Right cardiac atrium (tissue), 5 donors: ENCODE measurements at regions not wholly inside any gene's neighbourhood (a gene's known extent, or its start where the extent isn't known, plus 50 kb on each side); places are given as distances from the start of the nearest gene placed in this dataset.

Experiments
- ATAC-seq, 2 donors: fragments of 200-7000 bp; cut with Tn5 transposase; one replicate each; pipeline versions ENCODE4 v1.8.0 to v1.9.1; 2020; ENCODE audit warnings: moderate library complexity in 2 of 2, mild to moderate bottlenecking in 1 of 2
- DNase-seq, 3 donors: peaks; one replicate each; pipeline ENCODE4 v3.0.0-alpha.2; 2020
- H3K27ac ChIP-seq: one replicate; pipeline ENCODE4 v1.5.1; 2013; ENCODE audit warnings: mild to moderate bottlenecking, low read length, control low read depth, moderate library complexity
- H3K27me3 ChIP-seq: one replicate; pipeline ENCODE4 v1.6.1; 2013; ENCODE audit not compliant: control insufficient read depth, insufficient read depth
- H3K4me1 ChIP-seq: one replicate; pipeline ENCODE4 v1.6.1; 2013; ENCODE audit warnings: low read length; ENCODE audit not compliant: control insufficient read depth, insufficient read depth
- H3K4me3 ChIP-seq: one replicate; pipeline ENCODE4 v1.5.1; 2013; ENCODE audit warnings: low read length, control low read depth
- H3K9me3 ChIP-seq: one replicate; pipeline ENCODE4 v1.6.1; 2013; ENCODE audit warnings: low read length; ENCODE audit not compliant: control insufficient read depth
- WGBS: extraction: QIAGEN DNeasy Blood & Tissue Kit; methylation state at CpG from one replicate; pipeline ENCODE4 v1.1.7; 2013; 5-methylcytosine and 5-hydroxymethylcytosine counted together
- intact Hi-C, 4 donors: fragments of 100-400 bp; cut with DNase I; formaldehyde crosslinking; loops; one replicate each; pipeline versions ENCODE4 v1.11.0 to v1.14.0; 2022 to 2023
- donor health status: healthy with polysubstance abuse.
- donor health status: DM: no; HTN: yes; CAD: no.
- donor health status: DM: no; HTN: no; CAD: no.
- donor health status: DM: no; HTN: yes; CAD: no; lungs with severe emphysema.
- donor health status: DM: yes; HTN: yes; CAD: no.

DNA sequence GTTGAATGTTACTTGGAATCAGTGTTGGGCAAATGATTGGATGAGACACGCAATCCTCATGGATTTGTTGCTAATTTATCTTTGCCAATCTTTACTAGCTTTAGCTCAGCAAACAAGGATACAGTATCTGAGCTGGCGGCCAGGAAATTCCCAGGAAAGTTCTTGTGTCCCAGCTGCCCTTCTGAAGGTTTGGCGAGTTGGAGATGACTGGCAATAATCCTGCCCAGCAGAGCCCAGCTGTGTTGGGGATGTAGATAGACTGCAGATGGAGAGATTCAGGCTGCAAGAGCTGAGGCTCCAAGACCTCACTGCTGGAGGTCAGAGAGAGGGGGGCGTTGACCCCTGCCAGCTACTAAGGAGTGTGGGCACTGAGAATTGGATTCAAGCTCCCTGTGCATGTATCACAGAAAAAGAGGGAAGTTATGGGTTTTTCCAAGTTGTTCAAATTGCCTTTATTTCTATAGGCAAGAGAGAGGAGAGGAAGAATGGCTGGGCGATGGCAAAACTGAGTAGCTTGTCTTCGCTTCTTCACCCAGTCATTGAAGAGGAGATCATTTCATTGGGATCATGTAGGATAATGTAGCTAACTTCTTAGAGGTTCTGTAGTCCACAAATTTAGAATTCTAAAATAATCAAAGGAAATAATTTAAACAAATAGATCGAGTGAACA is 506.8 kb upstream of the LRATD1 start:
- ATAC-seq (no peak), DNase-seq (no peak)
- intact Hi-C loops = no loop called here
- 81% methylated on average over 7 of the region's 7 CpGs for WGBS
- no peaks in the 10 kb centered on the region for H3K9me3 ChIP-seq
- no peaks in the 10 kb centered on the region for H3K27me3 ChIP-seq
- H3K27ac ChIP-seq = no peak overlapping the region
- H3K4me3 ChIP-seq = no peak overlapping the region
- no peaks in the 10 kb centered on the region for H3K4me1 ChIP-seq

DNA sequence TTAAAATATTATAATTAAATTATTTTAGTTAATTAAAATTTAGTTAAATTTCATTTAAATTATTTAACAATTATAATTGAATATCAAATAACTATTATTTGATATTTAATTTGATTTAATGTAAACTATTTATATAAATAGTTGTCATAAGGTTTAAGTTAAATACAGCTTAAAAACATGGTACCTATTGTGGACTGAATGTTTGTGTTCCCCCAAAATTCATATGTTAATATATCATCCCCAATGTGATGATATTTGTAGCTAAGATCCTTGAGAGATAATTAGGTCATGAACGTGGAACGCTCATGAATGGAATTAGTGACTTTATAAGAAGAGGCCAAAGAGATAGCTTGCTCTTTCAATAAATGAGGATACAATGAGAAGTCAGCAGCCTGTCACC is 505.7 kb upstream of the LRATD1 start:
- intact Hi-C loops = no loop called here
- H3K9me3 ChIP-seq = no peaks in the 10 kb centered on the region
- no peaks in the 10 kb centered on the region for H3K4me1 ChIP-seq
- no peaks in the 10 kb centered on the region for H3K27me3 ChIP-seq
- ATAC-seq (no peak), DNase-seq (no peak)
- WGBS = 93% methylated on average over 2 of the region's 2 CpGs
- no peak overlapping the region for H3K4me3 ChIP-seq
- no peak overlapping the region for H3K27ac ChIP-seq

DNA sequence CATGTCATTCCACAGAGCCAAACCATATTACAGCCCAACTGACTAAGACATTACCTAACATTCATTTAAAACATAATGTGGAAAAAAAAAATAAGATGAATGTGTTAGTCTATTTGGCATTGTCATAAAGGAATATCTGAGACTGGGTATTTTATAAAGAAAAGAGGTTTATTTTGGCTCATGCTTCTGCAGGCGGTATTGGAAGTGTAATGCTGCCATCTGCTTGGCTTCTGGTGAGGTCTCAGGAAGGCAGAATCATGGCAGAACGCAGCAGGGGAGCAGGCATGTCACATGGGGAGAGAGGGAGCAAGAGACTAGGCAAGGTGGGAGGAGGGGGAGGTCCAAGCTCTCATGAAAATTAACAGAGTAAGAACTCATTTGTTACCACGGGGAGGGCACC is 504.8 kb upstream of the LRATD1 start:
- Histone ChIP-seq H3K9me3 (no peaks in the 10 kb centered on the region), H3K27me3 (no peaks in the 10 kb centered on the region), H3K4me1 (no peaks in the 10 kb centered on the region), H3K4me3 (no peak overlapping the region), H3K27ac (no peak overlapping the region)
- no peak for DNase-seq
- 78% methylated on average over 3 of the region's 3 CpGs for WGBS
- no peak for ATAC-seq
- intact Hi-C loops = no loop called here

DNA sequence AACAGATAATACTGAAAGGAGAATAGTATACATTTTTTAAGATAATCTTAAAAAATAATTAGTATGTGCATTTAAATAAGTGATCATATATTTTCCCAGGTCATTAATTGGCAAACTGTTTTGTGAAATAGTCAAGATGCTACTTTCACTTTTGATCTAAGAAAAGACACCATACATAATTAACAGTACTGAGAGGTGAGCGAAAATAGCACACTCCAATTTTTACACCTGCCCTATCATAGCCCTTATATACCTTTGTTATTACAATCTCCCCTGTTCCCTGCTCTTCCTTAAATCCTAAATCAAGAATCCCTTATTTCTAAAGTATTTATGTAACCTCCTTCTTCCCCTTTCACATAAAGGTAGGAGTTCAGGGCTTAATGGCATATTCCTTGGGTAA is 500.1 kb upstream of the LRATD1 start:
- H3K27me3 ChIP-seq = no peaks in the 10 kb centered on the region
- H3K27ac ChIP-seq = no peak overlapping the region
- H3K9me3 ChIP-seq = no peaks in the 10 kb centered on the region
- intact Hi-C loops = no loop called here
- H3K4me1 ChIP-seq = no peaks in the 10 kb centered on the region
- no peak for DNase-seq
- no peak for ATAC-seq
- no peak overlapping the region for H3K4me3 ChIP-seq
- 89% methylated on average over 1 of the region's 1 CpG for WGBS

DNA sequence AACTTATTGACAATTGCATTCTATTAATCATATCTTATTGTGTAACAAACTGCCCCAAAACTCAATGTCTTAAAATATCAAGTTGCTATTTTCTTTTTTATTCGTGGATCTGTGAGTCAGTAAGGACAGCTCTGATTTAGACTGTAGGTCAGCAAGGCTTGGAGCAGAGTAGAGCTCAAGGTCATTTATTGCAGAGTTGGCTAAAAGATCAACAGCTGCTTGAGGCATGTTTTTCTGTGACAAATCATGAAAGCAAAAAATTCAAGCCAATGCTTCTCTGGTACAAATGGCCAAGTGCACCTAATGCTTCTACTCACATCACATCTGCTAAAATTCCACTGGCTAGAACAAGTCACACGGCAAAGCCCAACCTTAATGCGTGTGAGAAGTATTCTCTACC is 497.7 kb upstream of the LRATD1 start:
- Histone ChIP-seq H3K27me3 (no peaks in the 10 kb centered on the region), H3K9me3 (no peaks in the 10 kb centered on the region), H3K4me3 (no peak overlapping the region), H3K4me1 (no peaks in the 10 kb centered on the region), H3K27ac (no peak overlapping the region)
- intact Hi-C loops = no loop called here
- 75% methylated on average over 3 of the region's 3 CpGs for WGBS
- DNase-seq = no peak
- ATAC-seq = no peak

DNA sequence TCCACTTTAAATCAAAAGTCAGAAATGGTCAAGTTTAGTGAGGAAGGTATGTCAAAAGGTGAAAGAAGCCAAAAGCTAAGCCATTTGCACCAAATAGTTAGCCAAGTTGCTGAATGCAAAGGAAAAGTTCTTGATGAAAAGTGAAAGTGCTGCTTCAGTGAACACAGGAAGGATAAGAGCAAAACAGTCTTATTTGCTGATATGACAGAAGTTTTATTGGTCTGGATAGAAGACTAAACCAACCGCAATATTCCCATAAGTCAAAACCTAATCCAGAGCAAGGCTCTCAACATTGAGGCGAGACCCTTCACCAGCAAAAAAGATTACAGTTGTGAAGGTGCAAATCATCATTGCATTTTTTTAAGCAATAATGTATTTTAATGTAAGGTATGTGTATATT is 496.5 kb upstream of the LRATD1 start:
- 86% methylated on average over 2 of the region's 2 CpGs for WGBS
- H3K9me3 ChIP-seq = no peaks in the 10 kb centered on the region
- intact Hi-C loops = no loop called here
- H3K4me3 ChIP-seq = no peak overlapping the region
- no peaks in the 10 kb centered on the region for H3K4me1 ChIP-seq
- no peak for ATAC-seq
- H3K27me3 ChIP-seq = no peaks in the 10 kb centered on the region
- H3K27ac ChIP-seq = no peak overlapping the region
- DNase-seq = no peak

DNA sequence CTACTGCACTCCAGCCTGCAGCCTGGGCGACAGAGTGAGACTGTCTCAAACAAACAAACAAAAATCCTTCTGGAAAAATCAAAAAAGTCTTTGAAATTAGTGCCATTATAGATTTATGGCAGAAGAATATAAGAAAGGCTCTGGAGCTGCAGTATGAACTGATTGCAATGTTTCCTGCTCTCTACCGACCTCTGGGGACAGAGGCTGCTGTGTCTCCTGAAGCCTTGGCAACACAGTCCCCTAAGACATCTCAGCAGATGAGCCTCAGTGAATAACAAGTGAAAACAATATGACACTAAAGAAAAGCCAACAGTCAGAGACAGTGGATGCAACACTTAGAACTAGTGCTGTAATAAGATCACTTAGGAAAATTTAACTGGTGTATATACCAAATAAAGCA is 494.9 kb upstream of the LRATD1 start:
- H3K27me3 ChIP-seq = no peaks in the 10 kb centered on the region
- H3K4me1 ChIP-seq = no peaks in the 10 kb centered on the region
- no peak overlapping the region for H3K4me3 ChIP-seq
- no peak for ATAC-seq
- no peaks in the 10 kb centered on the region for H3K9me3 ChIP-seq
- WGBS = 43% methylated on average over 2 of the region's 2 CpGs
- H3K27ac ChIP-seq = no peak overlapping the region
- no peak for DNase-seq
- intact Hi-C loops = no loop called here

DNA sequence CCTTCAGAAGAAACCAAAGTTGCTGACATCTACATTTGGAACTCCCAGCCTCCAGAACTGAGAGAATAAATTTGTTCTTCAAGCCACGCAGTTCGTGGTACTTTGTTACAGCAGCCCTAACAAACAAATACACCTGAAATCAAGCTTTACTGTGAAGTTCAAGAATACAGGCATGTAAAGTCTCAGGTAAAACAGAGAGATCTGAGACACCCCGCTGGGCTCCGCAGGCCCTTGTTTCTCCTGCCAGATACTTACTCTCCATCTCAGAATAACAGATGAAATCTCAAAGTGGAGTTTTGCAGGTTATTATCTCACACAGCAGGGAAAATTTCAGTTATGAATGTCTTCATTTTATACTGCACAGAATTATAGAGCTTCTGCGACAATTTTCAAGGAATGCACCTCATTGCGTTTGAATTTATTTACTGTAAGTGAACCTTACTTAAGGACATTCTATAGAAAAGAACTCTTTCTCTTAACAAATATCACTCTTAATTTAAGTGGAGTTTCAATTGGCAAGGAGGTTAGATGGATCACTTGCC is 492.4 kb upstream of the LRATD1 start:
- DNase-seq (no peak), ATAC-seq (no peak)
- WGBS = 74% methylated on average over 6 of the region's 6 CpGs
- no peak overlapping the region for H3K27ac ChIP-seq
- H3K4me3 ChIP-seq = no peak overlapping the region
- intact Hi-C loops = no loop called here
- H3K27me3 ChIP-seq = no peaks in the 10 kb centered on the region
- no peaks in the 10 kb centered on the region for H3K9me3 ChIP-seq
- no peaks in the 10 kb centered on the region for H3K4me1 ChIP-seq

DNA sequence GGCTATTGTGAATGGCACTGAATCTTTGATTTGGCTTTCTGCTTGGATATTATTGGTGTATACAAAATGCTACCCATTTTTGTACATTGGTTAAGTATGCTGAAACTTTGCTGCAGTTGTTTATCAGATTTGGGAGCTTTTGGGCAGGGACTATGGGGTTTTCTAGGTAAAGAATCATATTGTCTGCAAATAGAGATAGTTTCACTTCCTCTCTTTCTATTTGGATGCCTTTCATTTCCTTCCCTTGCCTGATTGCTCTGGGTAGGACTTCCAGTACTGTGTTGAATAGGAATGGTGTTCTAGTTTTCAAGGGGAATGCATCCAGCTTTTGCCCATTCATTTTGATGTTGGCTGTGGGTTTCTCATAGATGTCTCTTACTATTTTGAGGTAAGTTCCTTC is 489.1 kb upstream of the LRATD1 start:
- intact Hi-C loops = no loop called here
- no peak overlapping the region for H3K27ac ChIP-seq
- H3K9me3 ChIP-seq = no peaks in the 10 kb centered on the region
- no peak for ATAC-seq
- H3K4me1 ChIP-seq = no peaks in the 10 kb centered on the region
- no peaks in the 10 kb centered on the region for H3K27me3 ChIP-seq
- H3K4me3 ChIP-seq = no peak overlapping the region
- DNase-seq = no peak

DNA sequence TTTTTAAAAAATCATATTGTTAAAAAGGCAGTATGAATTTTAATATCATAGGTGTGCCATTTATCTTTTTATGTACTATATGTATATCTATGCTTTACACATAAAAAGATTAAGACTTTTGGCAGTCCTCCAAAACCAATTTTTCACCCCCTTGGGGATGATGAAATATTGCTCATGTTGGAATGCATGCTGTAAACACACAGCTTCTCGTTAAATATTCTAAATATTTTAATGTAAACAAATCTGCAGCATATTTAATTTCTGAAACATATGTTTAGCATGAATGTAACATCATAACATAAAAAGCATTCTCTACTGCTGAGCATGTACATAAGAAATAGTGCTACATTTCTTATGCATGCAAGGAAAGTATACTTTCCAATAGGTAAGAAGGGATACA is 484.3 kb upstream of the LRATD1 start:
- H3K4me3 ChIP-seq = no peak overlapping the region
- intact Hi-C loops = no loop called here
- DNase-seq (no peak), ATAC-seq (no peak)
- no peak overlapping the region for H3K27ac ChIP-seq
- 57% methylated on average over 1 of the region's 1 CpG for WGBS
- H3K27me3 ChIP-seq = no peaks in the 10 kb centered on the region
- H3K4me1 ChIP-seq = no peaks in the 10 kb centered on the region
- H3K9me3 ChIP-seq = no peaks in the 10 kb centered on the region

DNA sequence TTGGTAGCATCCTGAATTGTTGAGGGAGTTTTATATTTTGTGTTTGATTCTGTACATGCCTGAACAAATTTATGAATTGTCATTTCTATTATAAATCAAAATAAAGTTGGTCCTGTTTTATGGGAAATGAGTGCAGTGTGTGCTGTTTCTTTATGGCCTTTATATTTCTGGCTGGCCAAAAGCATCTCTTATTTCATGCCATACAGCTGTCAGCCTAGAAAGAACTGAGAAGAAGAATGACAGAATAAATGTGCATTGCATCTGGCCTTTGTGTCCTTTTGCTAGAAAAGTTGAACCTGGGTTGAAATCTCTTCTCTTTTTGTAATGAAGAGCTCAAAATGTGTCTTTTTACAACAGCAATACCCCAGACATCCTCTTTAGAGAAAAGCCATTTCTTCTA is 474.7 kb upstream of the LRATD1 start:
- H3K9me3 ChIP-seq = no peaks in the 10 kb centered on the region
- intact Hi-C loops = no loop called here
- ATAC-seq = no peak

DNA sequence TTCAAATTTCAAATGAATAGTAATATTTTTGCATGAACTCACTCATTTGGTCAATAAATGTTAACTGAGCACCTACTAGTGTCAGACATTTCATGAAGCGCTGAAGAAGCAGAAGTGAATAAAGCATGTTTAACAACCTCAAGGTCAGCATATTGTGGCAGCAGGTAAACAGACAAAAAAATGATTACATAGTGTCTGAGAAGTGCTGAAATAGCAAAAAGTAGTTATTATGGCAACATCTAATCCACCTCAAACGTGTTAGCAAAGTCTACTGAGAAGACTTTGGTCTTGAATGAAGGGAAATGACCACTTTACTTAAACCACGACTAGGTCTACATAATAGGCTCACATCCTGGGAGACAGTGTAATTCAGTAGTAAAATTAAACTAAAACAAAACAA is 452.2 kb upstream of the LRATD1 start:
- Histone ChIP-seq H3K4me3 (no peak overlapping the region), H3K9me3 (no peaks in the 10 kb centered on the region), H3K27me3 (no peaks in the 10 kb centered on the region), H3K4me1 (no peaks in the 10 kb centered on the region), H3K27ac (no peak overlapping the region)
- ATAC-seq = no peak
- no peak for DNase-seq
- WGBS = 71% methylated on average over 3 of the region's 3 CpGs
- intact Hi-C loops = no loop called here

More for the DNA sequence above, 474.7 kb upstream of the LRATD1 start:
- Histone ChIP-seq H3K4me3 (no peak overlapping the region), H3K27ac (no peak overlapping the region), H3K27me3 (no peaks in the 10 kb centered on the region), H3K4me1 (no peaks in the 10 kb centered on the region)
- no peak for DNase-seq
